ENCODE measurements at regions not wholly inside any gene's neighbourhood (a gene's known extent, or its start where the extent isn't known, plus 50 kb on each side); places are given as distances from the start of the nearest gene placed in this dataset.

DNA sequence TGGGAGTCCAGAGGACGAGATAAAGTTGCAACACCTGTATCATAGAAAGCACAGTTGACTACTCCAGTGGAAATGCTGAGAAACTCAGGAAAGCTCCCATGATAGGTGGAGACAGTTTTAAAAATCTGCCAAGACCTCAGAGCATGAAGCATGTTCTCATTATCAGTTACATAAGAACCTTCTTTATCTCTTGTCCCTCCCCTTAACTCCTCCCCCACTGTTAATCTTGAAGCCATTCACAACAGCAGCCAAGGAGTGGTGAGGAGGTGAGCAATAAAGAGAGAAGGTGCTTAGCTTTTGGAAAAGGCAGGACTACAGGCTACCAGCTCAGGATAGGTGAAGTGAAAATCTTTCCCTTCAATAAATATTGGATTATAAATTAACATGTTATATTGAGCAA, 657.9 kb downstream of the NYAP2 start:
- in situ Hi-C loops (cut with MboI; ENCODE audit: low pct_unique_long_range_greater_than_20kb, low sequenced_read_pairs, unreplicated experiment) = no loop called here
- TF ChIP-seq, protein P1, sequence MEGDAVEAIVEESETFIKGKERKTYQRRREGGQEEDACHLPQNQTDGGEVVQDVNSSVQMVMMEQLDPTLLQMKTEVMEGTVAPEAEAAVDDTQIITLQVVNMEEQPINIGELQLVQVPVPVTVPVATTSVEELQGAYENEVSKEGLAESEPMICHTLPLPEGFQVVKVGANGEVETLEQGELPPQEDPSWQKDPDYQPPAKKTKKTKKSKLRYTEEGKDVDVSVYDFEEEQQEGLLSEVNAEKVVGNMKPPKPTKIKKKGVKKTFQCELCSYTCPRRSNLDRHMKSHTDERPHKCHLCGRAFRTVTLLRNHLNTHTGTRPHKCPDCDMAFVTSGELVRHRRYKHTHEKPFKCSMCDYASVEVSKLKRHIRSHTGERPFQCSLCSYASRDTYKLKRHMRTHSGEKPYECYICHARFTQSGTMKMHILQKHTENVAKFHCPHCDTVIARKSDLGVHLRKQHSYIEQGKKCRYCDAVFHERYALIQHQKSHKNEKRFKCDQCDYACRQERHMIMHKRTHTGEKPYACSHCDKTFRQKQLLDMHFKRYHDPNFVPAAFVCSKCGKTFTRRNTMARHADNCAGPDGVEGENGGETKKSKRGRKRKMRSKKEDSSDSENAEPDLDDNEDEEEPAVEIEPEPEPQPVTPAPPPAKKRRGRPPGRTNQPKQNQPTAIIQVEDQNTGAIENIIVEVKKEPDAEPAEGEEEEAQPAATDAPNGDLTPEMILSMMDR (IDR thresholded peaks at IDR 0.05; ENCODE audit: extremely low read depth, insufficient read depth, missing control alignments) = no peak
- no peak for DNase-seq (ENCODE audit: low spot score)

DNA sequence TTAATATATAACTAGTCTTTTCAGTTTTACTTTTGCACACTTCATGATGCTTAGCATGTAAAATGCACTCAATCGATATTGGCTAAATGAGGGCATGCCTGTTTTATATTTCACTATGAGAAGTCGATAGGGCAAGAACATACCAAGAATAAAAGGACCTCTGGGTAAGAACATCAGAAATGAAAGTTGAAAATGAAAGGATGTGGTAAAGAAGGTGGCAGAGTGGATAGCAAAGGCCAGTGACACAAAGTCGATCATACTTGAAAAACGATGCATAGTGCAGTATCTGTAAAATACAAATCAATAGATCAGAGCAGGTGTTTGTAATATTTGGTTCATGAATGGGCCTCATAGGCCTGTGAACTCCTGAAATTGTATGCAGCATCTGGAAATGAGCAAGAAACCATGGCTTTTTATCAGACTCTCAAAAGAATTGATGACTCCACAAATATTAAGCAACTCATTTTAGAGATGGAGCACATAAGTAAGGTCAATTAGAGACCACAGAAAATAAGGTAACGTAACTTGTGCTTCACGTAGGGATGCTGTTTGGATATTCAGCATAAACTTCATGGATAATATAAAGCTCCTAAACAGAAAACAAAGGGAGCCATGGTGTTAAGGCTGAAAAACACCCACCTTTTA, 653.4 kb downstream of the NYAP2 start:
- TF ChIP-seq, protein P1 (IDR thresholded peaks at IDR 0.05; ENCODE audit: extremely low read depth, insufficient read depth, missing control alignments) = no peak
- DNase-seq (ENCODE audit: low spot score) = no peak
- in situ Hi-C loops (cut with MboI; ENCODE audit: low pct_unique_long_range_greater_than_20kb, low sequenced_read_pairs, unreplicated experiment) = no loop called here

DNA sequence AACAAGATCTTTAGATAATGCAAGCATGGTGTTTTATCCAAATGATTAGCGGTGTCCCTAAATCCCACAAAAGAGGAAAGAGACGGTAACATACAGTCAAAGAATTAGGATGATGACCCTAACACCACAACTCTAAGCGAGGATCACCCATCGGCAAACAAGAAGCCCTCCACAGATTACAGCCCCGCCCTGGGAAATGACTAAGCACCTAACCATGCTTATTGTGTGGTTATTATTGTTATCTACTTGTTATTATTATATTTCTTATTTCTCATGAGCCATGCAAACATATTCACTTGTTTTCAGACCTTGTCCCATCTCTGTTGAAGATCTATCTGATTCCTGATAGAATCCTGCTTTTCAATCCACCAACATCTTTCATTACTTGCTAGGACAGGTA, 651.3 kb downstream of the NYAP2 start:
- DNase-seq (ENCODE audit: low spot score) = no peak
- TF ChIP-seq, protein P1 (IDR thresholded peaks at IDR 0.05; ENCODE audit: extremely low read depth, insufficient read depth, missing control alignments) = no peak
- in situ Hi-C loops (cut with MboI; ENCODE audit: low pct_unique_long_range_greater_than_20kb, low sequenced_read_pairs, unreplicated experiment) = no loop called here

DNA sequence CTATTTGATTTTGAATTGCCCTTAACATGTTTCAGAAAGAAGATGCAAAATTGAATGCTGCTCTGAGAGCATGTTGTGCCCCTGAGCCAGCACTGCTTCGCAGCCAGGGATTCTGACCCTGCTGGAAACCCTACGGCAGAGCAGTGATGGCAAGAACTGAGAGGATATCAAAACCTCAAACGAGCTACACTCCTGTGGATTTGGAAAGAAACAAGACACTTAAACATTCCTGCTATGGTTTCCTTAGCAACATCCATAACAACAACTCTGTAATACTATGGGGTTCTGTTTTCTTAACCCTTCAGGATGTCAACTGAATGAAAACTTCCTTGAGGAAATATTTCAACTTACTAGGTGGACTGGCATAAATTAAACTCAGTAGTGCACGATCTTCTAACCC, 649.1 kb downstream of the NYAP2 start:
- in situ Hi-C loops (cut with MboI; ENCODE audit: low pct_unique_long_range_greater_than_20kb, low sequenced_read_pairs, unreplicated experiment) = no loop called here
- TF ChIP-seq, protein P1 (IDR thresholded peaks at IDR 0.05; ENCODE audit: extremely low read depth, insufficient read depth, missing control alignments) = no peak
- no peak for DNase-seq (ENCODE audit: low spot score)

DNA sequence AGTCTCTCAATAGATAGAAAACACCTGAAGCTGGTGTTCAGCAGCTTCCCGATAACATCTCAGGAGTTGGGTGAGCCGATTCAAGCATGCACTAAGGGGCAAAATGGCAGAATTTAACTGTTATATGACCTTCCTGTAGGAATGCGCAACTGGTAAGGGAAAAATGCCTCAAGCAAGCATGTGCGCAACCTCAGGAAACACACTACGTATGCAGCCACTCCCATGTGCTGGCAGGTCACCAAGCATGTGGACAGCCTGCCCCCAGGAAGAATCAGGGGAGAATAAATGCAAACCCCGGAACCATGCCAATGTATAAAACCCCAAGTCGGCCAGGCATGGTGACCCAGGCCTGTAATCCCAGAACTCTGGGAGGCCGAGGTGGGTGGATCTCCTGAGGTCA, 645.6 kb downstream of the NYAP2 start:
- no peak for DNase-seq (ENCODE audit: low spot score)
- TF ChIP-seq, protein P1 (IDR thresholded peaks at IDR 0.05; ENCODE audit: extremely low read depth, insufficient read depth, missing control alignments) = no peak
- in situ Hi-C loops (cut with MboI; ENCODE audit: low pct_unique_long_range_greater_than_20kb, low sequenced_read_pairs, unreplicated experiment) = no loop called here

DNA sequence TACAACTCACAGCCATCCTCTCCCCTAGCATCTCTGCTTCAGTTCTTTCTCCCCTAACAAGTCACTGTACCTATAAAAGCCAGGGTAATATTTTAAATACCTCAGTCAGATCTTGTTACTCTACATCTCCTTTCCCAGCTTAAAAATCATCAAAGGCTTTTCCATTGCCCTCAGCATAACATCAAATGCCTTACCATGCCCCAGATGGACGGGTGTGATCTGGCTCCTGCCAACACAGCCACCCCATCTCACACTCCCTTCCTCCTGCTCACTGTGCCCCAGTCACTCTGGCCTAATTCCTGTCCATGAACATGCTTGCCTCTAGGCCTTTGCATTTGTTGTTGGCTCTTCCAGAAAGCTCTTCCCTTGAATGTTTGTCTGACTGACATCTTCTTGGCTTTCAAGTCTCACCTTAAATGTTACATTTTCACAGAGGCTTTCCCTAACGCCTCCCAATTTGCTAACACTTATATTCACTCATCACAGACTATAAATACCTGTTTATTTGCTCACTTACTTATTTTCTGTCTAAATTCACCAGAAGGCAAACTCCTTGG, 640.9 kb downstream of the NYAP2 start:
- TF ChIP-seq, protein P1 (IDR thresholded peaks at IDR 0.05; ENCODE audit: extremely low read depth, insufficient read depth, missing control alignments) = no peak
- DNase-seq (ENCODE audit: low spot score) = no peak
- in situ Hi-C loops (cut with MboI; ENCODE audit: low pct_unique_long_range_greater_than_20kb, low sequenced_read_pairs, unreplicated experiment) = no loop called here
